ENCODE measurements at regions not wholly inside any gene's neighbourhood (a gene's known extent, or its start where the extent isn't known, plus 50 kb on each side); places are given as distances from the start of the nearest gene placed in this dataset.

- TF ChIP-seq CTCF (IDR thresholded peaks at IDR 0.05; ENCODE audit: low read depth, low read length) = no peak
- TF ChIP-seq EZH2phosphoT487 (IDR thresholded peaks at IDR 0.05; ENCODE audit: low read depth) = no peak
Observed at GRCh38 chr11:115918576-115918975, 414.4 kb upstream of the CADM1 start.

All from OCI-LY3 (cell line).